ENCODE measurements at regions not wholly inside any gene's neighbourhood (a gene's known extent, or its start where the extent isn't known, plus 50 kb on each side); places are given as distances from the start of the nearest gene placed in this dataset.

GRCh38 chr3:162765524-162765923 lies 1268.9 kb downstream of the OTOL1 start:
- no TSS peak for BruUV-seq (replicated peaks)
- FAIRE-seq (no peak), DNase-seq (ENCODE audit: extremely low read depth in 1 of 4, low spot score in 3 of 4) (no peak), ATAC-seq (no peak)
- no peaks in the 10 kb centered on the region for H3K9me3 ChIP-seq (replicated peaks; ENCODE audit: control insufficient read depth, insufficient read depth, low read depth, low read length)
- H3K36me3 ChIP-seq (ENCODE audit: control insufficient read depth, insufficient read depth, low read length) = no peaks in the 10 kb centered on the region
- TF ChIP-seq RBFOX2 (IDR thresholded peaks at IDR 0.05; ENCODE audit: low read depth, low read length) (no peak), HNRNPK (IDR thresholded peaks at IDR 0.05; ENCODE audit: low read depth, low read length, poor library complexity, severe bottlenecking) (no peak), E2F1 (CRISPR knock-in tag; IDR thresholded peaks at IDR 0.05) (no peak), TBP (optimal IDR thresholded peaks at IDR 0.05; ENCODE audit: low read depth, low read length) (no peak)
- in situ Hi-C loops (cut with MboI) = no loop called here
- no peak overlapping the region for H3K4me2 ChIP-seq (ENCODE audit: insufficient read depth, low read length)
- ChIA-PET POLR2A (no interaction called here), CTCF (ENCODE audit: low intra/inter-chr PET ratio) (no interaction called here)
- no peaks in the 10 kb centered on the region for H3K4me1 ChIP-seq (replicated peaks in 1 of 2; ENCODE audit: control insufficient read depth in 2 of 2, insufficient read depth in 2 of 2, low read length in 2 of 2)
- H3K27me3 ChIP-seq (ENCODE audit: control insufficient read depth in 2 of 2, insufficient read depth in 2 of 2, low read length in 2 of 2) = no peaks in the 10 kb centered on the region
- no peaks in the 10 kb centered on the region for H4K20me1 ChIP-seq (replicated peaks; ENCODE audit: control insufficient read depth, insufficient read depth, low read length)
- H3K9ac ChIP-seq (ENCODE audit: insufficient read depth in 1 of 2, low read depth in 2 of 2, low read length in 2 of 2) = no peak overlapping the region
- no peaks in the 10 kb centered on the region for H3K79me2 ChIP-seq (ENCODE audit: control insufficient read depth, insufficient read depth, low read length)
- 0% methylated on average over 3 of the region's 3 CpGs for WGBS (ENCODE audit: insufficient coverage, low coverage, missing lambda C conversion rate)
- H3K27ac ChIP-seq (ENCODE audit: extremely low read depth, low read depth, low read length) = no peak overlapping the region
- no peaks in the 10 kb centered on the region for H3K9me1 ChIP-seq (ENCODE audit: control insufficient read depth, insufficient read depth, low read length)
- no peak overlapping the region for H3K4me3 ChIP-seq
- intact Hi-C loops (cut with micrococcal nuclease) = no loop called here
- no peak overlapping the region for H2AFZ ChIP-seq (ENCODE audit: low read depth, low read length)

GRCh38 chr3:162769564-162769963 lies 1273.0 kb downstream of the OTOL1 start:
- H3K9me1 ChIP-seq (ENCODE audit: control insufficient read depth, insufficient read depth, low read length) = no peaks in the 10 kb centered on the region
- no peak for DNase-seq (ENCODE audit: extremely low read depth in 1 of 4, low spot score in 3 of 4)
- no peak for FAIRE-seq
- H3K79me2 ChIP-seq (ENCODE audit: control insufficient read depth, insufficient read depth, low read length) = no peaks in the 10 kb centered on the region
- ChIA-PET CTCF (ENCODE audit: low intra/inter-chr PET ratio) (no interaction called here), POLR2A (no interaction called here)
- no peaks in the 10 kb centered on the region for H3K9me3 ChIP-seq (replicated peaks; ENCODE audit: control insufficient read depth, insufficient read depth, low read depth, low read length)
- no peaks in the 10 kb centered on the region for H3K4me1 ChIP-seq (replicated peaks in 1 of 2; ENCODE audit: control insufficient read depth in 2 of 2, insufficient read depth in 2 of 2, low read length in 2 of 2)
- intact Hi-C loops (cut with micrococcal nuclease) = no loop called here
- BruUV-seq (replicated peaks) = no TSS peak
- no peaks in the 10 kb centered on the region for H3K36me3 ChIP-seq (ENCODE audit: control insufficient read depth, insufficient read depth, low read length)
- no peak overlapping the region for H3K27ac ChIP-seq (ENCODE audit: extremely low read depth, low read depth, low read length)
- H3K9ac ChIP-seq (ENCODE audit: insufficient read depth in 1 of 2, low read depth in 2 of 2, low read length in 2 of 2) = no peak overlapping the region
- H3K4me3 ChIP-seq = no peak overlapping the region
- no peaks in the 10 kb centered on the region for H4K20me1 ChIP-seq (replicated peaks; ENCODE audit: control insufficient read depth, insufficient read depth, low read length)
- H2AFZ ChIP-seq (ENCODE audit: low read depth, low read length) = no peak overlapping the region
- ATAC-seq = no peak
- no peak overlapping the region for H3K4me2 ChIP-seq (ENCODE audit: insufficient read depth, low read length)
- in situ Hi-C loops (cut with MboI) = no loop called here
- no peaks in the 10 kb centered on the region for H3K27me3 ChIP-seq (ENCODE audit: control insufficient read depth in 2 of 2, insufficient read depth in 2 of 2, low read length in 2 of 2)
- TF ChIP-seq ZKSCAN3 (CRISPR knock-in tag; IDR thresholded peaks at IDR 0.05) (no peak), CEBPG (CRISPR knock-in tag; IDR thresholded peaks at IDR 0.05) (no peak), CEBPG (tag; conservative IDR thresholded peaks at IDR 0.05 in 1 of 2, IDR thresholded peaks at IDR 0.05 in 1 of 2) (no peak), CBX3 (IDR thresholded peaks at IDR 0.05; ENCODE audit: borderline replicate concordance in 1 of 2, low read length in 2 of 2) (no peak), E2F3 (CRISPR knock-in tag; IDR thresholded peaks at IDR 0.05) (no peak), BDP1 (IDR thresholded peaks at IDR 0.05; ENCODE audit: insufficient read depth, insufficient read length) (no peak), ZNF197 (CRISPR knock-in tag; IDR thresholded peaks at IDR 0.05; ENCODE audit: low read depth) (no peak), ATF4 (CRISPR knock-in tag; IDR thresholded peaks at IDR 0.05) (no peak), ZBTB33 (CRISPR knock-in tag; IDR thresholded peaks at IDR 0.05) (no peak), FOXA1 (IDR thresholded peaks at IDR 0.05; ENCODE audit: borderline replicate concordance) (no peak), TCF7L2 (IDR thresholded peaks at IDR 0.05; ENCODE audit: low read depth, low read length) (no peak)
